ENCODE measurements at regions not wholly inside any gene's neighbourhood (a gene's known extent, or its start where the extent isn't known, plus 50 kb on each side); places are given as distances from the start of the nearest gene placed in this dataset.

- Histone ChIP-seq H3K27ac (ENCODE audit: low read depth, low read length) (no peak overlapping the region), H3K9me3 (ENCODE audit: low read length) (no peaks in the 10 kb centered on the region), H3K36me3 (ENCODE audit: insufficient read depth, low read length) (no peaks in the 10 kb centered on the region), H3K4me3 (ENCODE audit: low read length) (no peak overlapping the region), H3K4me1 (ENCODE audit: insufficient read depth, low read length) (peaks cover 13% of the 10 kb centered on the region), H3K27me3 (ENCODE audit: insufficient read depth, low read length, poor library complexity, severe bottlenecking) (no peaks in the 10 kb centered on the region)
- Mint-ChIP-seq H3K4me1 (peaks cover 20 to 26% (median 24%) of the 10 kb centered on the region in 3 donors), H3K4me3 (no peak overlapping the region), H3K27ac (peak overlapping the region in 3 of 8 donors; percentile 1 to 34 (median 13)), H3K36me3 (peaks cover 0 to 6% (median 3%) of the 10 kb centered on the region in 3 donors), H3K27me3 (peaks cover 0 to 2% of the 10 kb centered on the region in 2 donors), H3K9me3 (no peaks in the 10 kb centered on the region)
- CTCF ChIA-PET = no interaction called here
- no peak for DNase-seq
- POLR2A ChIA-PET = no interaction called here
Measured at GRCh38 chr12:91918431-91918830, 227.2 kb downstream of the BTG1 start.

DNA sequence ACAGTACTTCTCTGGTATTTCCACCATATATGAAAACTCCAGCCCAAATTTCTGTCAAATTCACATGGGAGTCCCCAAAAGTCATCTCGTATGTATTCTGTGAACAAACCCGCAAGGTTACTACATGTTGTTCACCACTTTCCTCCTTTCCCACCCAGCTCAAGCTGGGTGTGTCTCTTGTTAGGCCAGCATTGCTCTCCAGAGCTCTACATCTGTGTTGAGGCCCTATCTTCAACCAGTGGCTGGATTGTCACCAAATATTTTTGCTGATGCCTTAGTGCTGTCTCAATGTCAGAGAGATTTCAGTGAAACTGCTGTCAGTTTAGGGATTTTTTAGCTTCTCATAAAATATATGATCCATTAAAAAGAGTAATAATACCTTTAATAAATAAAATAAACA is 230.9 kb downstream of the BTG1 start:
- no peak overlapping the region for H3K27ac Mint-ChIP-seq
- peaks cover 0 to 3% (median 2%) of the 10 kb centered on the region in 3 donors for H3K36me3 Mint-ChIP-seq
- H3K36me3 ChIP-seq (ENCODE audit: insufficient read depth, low read length) = no peaks in the 10 kb centered on the region
- H3K4me3 Mint-ChIP-seq = no peak overlapping the region
- no peaks in the 10 kb centered on the region for H3K4me1 ChIP-seq (ENCODE audit: insufficient read depth, low read length)
- DNase-seq = no peak
- peaks cover 5 to 22% (median 15%) of the 10 kb centered on the region in 3 donors for H3K4me1 Mint-ChIP-seq
- no peaks in the 10 kb centered on the region for H3K9me3 Mint-ChIP-seq
- H3K27me3 ChIP-seq (ENCODE audit: insufficient read depth, low read length, poor library complexity, severe bottlenecking) = no peaks in the 10 kb centered on the region
- H3K27ac ChIP-seq (ENCODE audit: low read depth, low read length) = no peak overlapping the region
- ChIA-PET CTCF (no interaction called here), POLR2A (no interaction called here)
- H3K4me3 ChIP-seq (ENCODE audit: low read length) = no peak overlapping the region
- no peaks in the 10 kb centered on the region for H3K9me3 ChIP-seq (ENCODE audit: low read length)
- no peaks in the 10 kb centered on the region for H3K27me3 Mint-ChIP-seq

DNA sequence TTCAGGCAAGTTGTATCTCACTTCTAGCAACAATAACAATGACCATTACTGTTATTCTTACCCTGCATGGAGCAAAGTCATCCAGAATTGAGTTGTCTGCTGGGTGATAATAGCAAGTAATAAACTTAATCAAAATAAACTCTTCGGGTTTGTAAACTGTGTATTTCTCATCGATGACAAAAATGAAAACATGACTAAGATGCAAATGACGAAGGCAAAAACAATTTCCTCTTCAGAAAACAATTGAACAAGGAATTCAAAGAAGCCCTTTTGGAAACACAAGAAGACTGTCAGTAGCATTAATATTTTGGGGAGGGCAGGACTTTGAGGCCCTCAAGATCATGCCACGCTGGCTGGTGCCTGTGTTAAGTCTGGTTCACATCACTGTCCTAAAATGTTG is 232.0 kb downstream of the BTG1 start:
- Histone ChIP-seq H3K36me3 (ENCODE audit: insufficient read depth, low read length) (no peaks in the 10 kb centered on the region), H3K27ac (ENCODE audit: low read depth, low read length) (no peak overlapping the region), H3K27me3 (ENCODE audit: insufficient read depth, low read length, poor library complexity, severe bottlenecking) (no peaks in the 10 kb centered on the region), H3K4me3 (ENCODE audit: low read length) (no peak overlapping the region), H3K4me1 (ENCODE audit: insufficient read depth, low read length) (no peaks in the 10 kb centered on the region), H3K9me3 (ENCODE audit: low read length) (no peaks in the 10 kb centered on the region)
- Mint-ChIP-seq H3K4me3 (no peak overlapping the region), H3K27me3 (no peaks in the 10 kb centered on the region), H3K27ac (peak overlapping the region in 1 of 8 donors; percentile 12), H3K9me3 (peaks cover 0 to 2% (median 0%) of the 10 kb centered on the region in 5 donors), H3K36me3 (peaks cover 0 to 6% (median 3%) of the 10 kb centered on the region in 3 donors), H3K4me1 (peaks cover 5 to 22% (median 15%) of the 10 kb centered on the region in 3 donors)
- CTCF ChIA-PET = no interaction called here
- no peak for DNase-seq
- POLR2A ChIA-PET = no interaction called here

- H3K27me3 ChIP-seq (ENCODE audit: insufficient read depth, low read length, poor library complexity, severe bottlenecking) = no peaks in the 10 kb centered on the region
- H3K4me3 ChIP-seq (ENCODE audit: low read length) = no peak overlapping the region
- no peaks in the 10 kb centered on the region for H3K36me3 ChIP-seq (ENCODE audit: insufficient read depth, low read length)
- CTCF ChIA-PET = interaction anchor here (1.1 kb wide), 1 partner anchor 25 kb away, joined by 3 read pairs; no protein-coding TSS in a partner anchor
- POLR2A ChIA-PET = no interaction called here
- Mint-ChIP-seq H3K36me3 (peaks cover 0 to 11% (median 3%) of the 10 kb centered on the region in 3 donors), H3K4me1 (peaks cover 2 to 22% (median 13%) of the 10 kb centered on the region in 3 donors), H3K27ac (peak overlapping the region in 2 of 8 donors; percentile 12 to 36), H3K4me3 (no peak overlapping the region), H3K9me3 (peaks cover 0 to 2% (median 0%) of the 10 kb centered on the region in 5 donors), H3K27me3 (no peaks in the 10 kb centered on the region)
- DNase-seq = no peak
- H3K4me1 ChIP-seq (ENCODE audit: insufficient read depth, low read length) = no peaks in the 10 kb centered on the region
- no peak overlapping the region for H3K27ac ChIP-seq (ENCODE audit: low read depth, low read length)
- H3K9me3 ChIP-seq (ENCODE audit: low read length) = no peaks in the 10 kb centered on the region
Measured at GRCh38 chr12:91913124-91913523, 232.5 kb downstream of the BTG1 start.

GRCh38 chr12:91912178-91912577 is 233.5 kb downstream of the BTG1 start:
- ChIA-PET POLR2A (no interaction called here), CTCF (interaction anchor here (1.1 kb wide), 1 partner anchor 26 kb away, joined by 3 read pairs; no protein-coding TSS in a partner anchor)
- H3K9me3 ChIP-seq (ENCODE audit: low read length) = no peaks in the 10 kb centered on the region
- peak overlapping the region in 1 of 8 donors; percentile 20 for H3K27ac Mint-ChIP-seq
- H3K27ac ChIP-seq (ENCODE audit: low read depth, low read length) = no peak overlapping the region
- H3K36me3 ChIP-seq (ENCODE audit: insufficient read depth, low read length) = no peaks in the 10 kb centered on the region
- DNase-seq = no peak
- no peak overlapping the region for H3K4me3 ChIP-seq (ENCODE audit: low read length)
- no peaks in the 10 kb centered on the region for H3K4me1 ChIP-seq (ENCODE audit: insufficient read depth, low read length)
- no peaks in the 10 kb centered on the region for H3K27me3 ChIP-seq (ENCODE audit: insufficient read depth, low read length, poor library complexity, severe bottlenecking)
- H3K4me3 Mint-ChIP-seq = no peak overlapping the region
- no peaks in the 10 kb centered on the region for H3K27me3 Mint-ChIP-seq
- peaks cover 0 to 4% (median 0%) of the 10 kb centered on the region in 5 donors for H3K9me3 Mint-ChIP-seq
- H3K4me1 Mint-ChIP-seq = peaks cover 3 to 22% (median 13%) of the 10 kb centered on the region in 3 donors
- H3K36me3 Mint-ChIP-seq = peaks cover 0 to 18% (median 6%) of the 10 kb centered on the region in 3 donors

DNA sequence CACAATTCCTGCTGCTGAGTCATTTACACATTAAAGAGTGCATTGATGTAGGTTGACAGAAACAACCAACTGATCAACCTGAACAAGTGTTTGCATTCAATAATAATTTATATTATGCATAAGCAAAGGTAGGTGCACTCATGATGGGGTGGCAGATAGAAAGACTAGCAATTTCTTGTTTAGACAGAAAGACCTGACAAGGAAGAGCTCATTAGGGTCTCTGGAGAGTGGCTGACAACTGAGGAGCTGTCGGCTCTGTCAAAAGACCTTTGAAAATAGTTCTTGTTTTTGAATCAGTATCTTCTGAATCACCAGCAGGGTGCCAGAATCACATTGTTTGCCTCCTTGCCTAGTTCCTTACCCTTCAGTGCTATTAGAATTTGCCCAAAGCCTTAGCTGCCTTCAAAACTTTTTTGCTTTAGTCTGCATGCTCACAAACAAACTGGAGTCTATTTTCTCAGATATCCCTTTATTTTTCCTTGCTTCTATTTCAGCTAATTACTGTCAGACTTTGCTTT is 234.7 kb downstream of the BTG1 start:
- H3K9me3 Mint-ChIP-seq = peaks cover 0 to 4% (median 0%) of the 10 kb centered on the region in 5 donors
- no peaks in the 10 kb centered on the region for H3K36me3 ChIP-seq (ENCODE audit: insufficient read depth, low read length)
- peaks cover 0 to 26% (median 8%) of the 10 kb centered on the region in 3 donors for H3K36me3 Mint-ChIP-seq
- no peaks in the 10 kb centered on the region for H3K4me1 ChIP-seq (ENCODE audit: insufficient read depth, low read length)
- DNase-seq = no peak
- ChIA-PET CTCF (interaction anchor here (1.3 kb wide), 1 partner anchor 233 kb away, joined by 3 read pairs; no protein-coding TSS in a partner anchor), POLR2A (no interaction called here)
- no peaks in the 10 kb centered on the region for H3K27me3 ChIP-seq (ENCODE audit: insufficient read depth, low read length, poor library complexity, severe bottlenecking)
- H3K9me3 ChIP-seq (ENCODE audit: low read length) = no peaks in the 10 kb centered on the region
- H3K4me1 Mint-ChIP-seq = peaks cover 4 to 22% (median 13%) of the 10 kb centered on the region in 3 donors
- H3K4me3 Mint-ChIP-seq = no peak overlapping the region
- H3K27ac ChIP-seq (ENCODE audit: low read depth, low read length) = no peak overlapping the region
- H3K27ac Mint-ChIP-seq = peak overlapping the region in 2 of 8 donors; percentile 38 to 53
- H3K27me3 Mint-ChIP-seq = no peaks in the 10 kb centered on the region
- no peak overlapping the region for H3K4me3 ChIP-seq (ENCODE audit: low read length)

DNA sequence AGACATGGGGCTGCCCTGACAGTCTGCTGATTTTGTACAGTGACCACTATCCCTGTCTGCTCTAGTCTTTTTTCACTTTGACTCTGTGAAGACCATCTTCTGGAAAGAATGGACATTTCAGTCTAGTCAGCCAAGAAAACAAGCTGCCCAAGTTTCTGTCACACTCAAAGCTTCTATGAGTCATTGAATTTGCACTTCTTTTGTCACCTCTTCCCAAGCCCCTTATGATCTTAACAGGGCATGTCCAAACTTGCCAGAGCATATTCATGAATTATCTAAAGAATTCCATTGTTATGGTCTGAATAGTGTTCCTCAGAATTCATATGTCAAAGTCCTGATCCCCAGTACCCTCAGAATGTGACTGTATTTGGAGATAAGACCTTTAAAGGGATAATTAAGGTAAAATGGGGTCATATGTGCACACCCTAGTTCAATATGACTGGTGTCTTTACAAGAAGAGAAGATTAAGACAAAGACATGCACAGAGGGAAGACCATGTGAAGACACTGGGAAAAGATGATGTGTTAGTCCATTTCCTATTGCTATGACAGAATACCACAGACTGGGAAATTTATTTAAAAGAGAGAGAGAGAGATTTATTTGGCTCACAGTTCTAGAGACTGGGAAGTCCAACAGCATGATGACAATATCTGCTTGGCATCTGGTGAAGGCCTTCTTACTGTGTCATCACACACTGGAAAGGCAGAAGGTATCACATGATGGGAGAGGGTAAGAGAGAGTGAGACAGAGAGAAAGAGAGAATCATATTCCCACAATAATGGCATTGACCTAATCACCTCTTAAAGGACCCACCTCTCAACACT is 242.6 kb downstream of the BTG1 start:
- Mint-ChIP-seq H3K27me3 (no peaks in the 10 kb centered on the region), H3K9me3 (peaks cover 5 to 17% (median 10%) of the 10 kb centered on the region in 5 donors), H3K27ac (peak overlapping the region in 6 of 8 donors; percentile 21 to 81 (median 38)), H3K4me1 (peaks cover 26 to 46% (median 41%) of the 10 kb centered on the region in 3 donors), H3K36me3 (peaks cover 0 to 59% (median 16%) of the 10 kb centered on the region in 3 donors), H3K4me3 (peak overlapping the region in 4 of 7 donors; percentile 14 to 57 (median 36))
- no peaks in the 10 kb centered on the region for H3K36me3 ChIP-seq (ENCODE audit: insufficient read depth, low read length)
- H3K27ac ChIP-seq (ENCODE audit: low read depth, low read length) = no peak overlapping the region
- DNase-seq = no peak
- H3K27me3 ChIP-seq (ENCODE audit: insufficient read depth, low read length, poor library complexity, severe bottlenecking) = no peaks in the 10 kb centered on the region
- ChIA-PET CTCF (no interaction called here), POLR2A (no interaction called here)
- H3K4me1 ChIP-seq (ENCODE audit: insufficient read depth, low read length) = peaks cover 3% of the 10 kb centered on the region
- no peaks in the 10 kb centered on the region for H3K9me3 ChIP-seq (ENCODE audit: low read length)
- no peak overlapping the region for H3K4me3 ChIP-seq (ENCODE audit: low read length)
